Hepatocyte (in vitro differentiated cells): ENCODE measurements at regions not wholly inside any gene's neighbourhood (a gene's known extent, or its start where the extent isn't known, plus 50 kb on each side); places are given as distances from the start of the nearest gene placed in this dataset.

ENCODE experiments used
- EZH2 ChIP-seq: fragments of 200-600 bp; sonication (generic); IDR thresholded peaks from 2 replicates; pipeline ENCODE4 v1.6.1; 2016; ENCODE audit warnings: antibody characterized with exemption, mild to moderate bottlenecking, borderline replicate concordance
- EZH2phosphoT487 ChIP-seq: fragments of 200-600 bp; sonication (generic); IDR thresholded peaks from one replicate; pipeline ENCODE4 v1.6.1; 2018; ENCODE audit warnings: antibody characterized with exemption, mild to moderate bottlenecking, low read depth, moderate library complexity; ENCODE audit not compliant: unreplicated experiment, severe bottlenecking

DNA sequence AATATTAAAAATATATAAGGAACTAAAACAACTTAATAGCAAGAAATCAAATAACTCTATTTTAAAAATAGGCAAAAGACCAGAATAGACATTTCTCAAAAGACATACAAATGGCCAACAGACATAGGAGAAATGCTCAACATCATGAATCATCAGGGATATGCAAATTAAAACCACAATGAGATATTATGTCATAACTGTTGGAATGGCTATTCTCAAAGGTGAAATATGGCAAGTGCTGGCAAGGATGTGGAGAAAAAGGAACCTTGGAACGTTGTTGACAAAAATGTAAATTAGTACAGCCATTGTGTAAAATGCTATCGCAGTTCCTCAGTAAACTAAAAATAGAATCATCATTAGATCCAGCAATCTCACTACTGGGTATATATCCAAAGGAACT is 468.5 kb downstream of the NFIB start:
- TF ChIP-seq EZH2 (no peak), EZH2phosphoT487 (no peak)
